Activated CD8-positive, alpha-beta memory T cell treated with anti-CD3 and anti-CD28 coated beads for 48 hours (primary cell): ENCODE measurements at regions not wholly inside any gene's neighbourhood (a gene's known extent, or its start where the extent isn't known, plus 50 kb on each side); places are given as distances from the start of the nearest gene placed in this dataset.
A peak's percentile ranks its signal among the peaks of the same experiment; 100 is the strongest.

Experiments used
- DNase-seq, 3 experiments: peaks; one replicate each; pipeline ENCODE4 v3.0.0-alpha.2; 2020; ENCODE audit warnings: low read depth in 2 of 3, low spot score in 2 of 3

GRCh38 chr2:111703759-111704158 lies 180.2 kb downstream of the ANAPC1 start:
- DNase-seq, result no peak

- DNase-seq, result no peak
Measured at GRCh38 chr2:111704246-111704645, 179.7 kb downstream of the ANAPC1 start.

- DNase-seq, result no peak
Measured at GRCh38 chr2:111705239-111705638, 178.8 kb downstream of the ANAPC1 start.

- DNase-seq, result peak in 2 of 3 experiments; percentile 30 to 36
Measured at GRCh38 chr2:111705711-111706336, 178.2 kb downstream of the ANAPC1 start.

GRCh38 chr2:111706481-111707001 lies 177.5 kb downstream of the ANAPC1 start:
- no peak for DNase-seq

- DNase-seq, result no peak
Measured at GRCh38 chr2:111707700-111708099, 176.3 kb downstream of the ANAPC1 start.

- no peak for DNase-seq
Measured at GRCh38 chr2:111708476-111709180, 175.4 kb downstream of the ANAPC1 start.

GRCh38 chr2:111709321-111709720 lies 174.7 kb downstream of the ANAPC1 start:
- DNase-seq, result no peak

- no peak for DNase-seq
Measured at GRCh38 chr2:111710085-111710484, 173.9 kb downstream of the ANAPC1 start.

GRCh38 chr2:111710613-111711012 lies 173.4 kb downstream of the ANAPC1 start:
- no peak for DNase-seq

GRCh38 chr2:111711270-111711669 lies 172.7 kb downstream of the ANAPC1 start:
- DNase-seq, result no peak

GRCh38 chr2:111712361-111712760 lies 171.6 kb downstream of the ANAPC1 start:
- DNase-seq, result no peak

GRCh38 chr2:111712940-111713515 lies 171.0 kb downstream of the ANAPC1 start:
- no peak for DNase-seq

GRCh38 chr2:111715987-111716904 lies 167.7 kb downstream of the ANAPC1 start:
- no peak for DNase-seq

- no peak for DNase-seq
Measured at GRCh38 chr2:111716905-111717775, 166.9 kb downstream of the ANAPC1 start.
